ENCODE measurements at regions not wholly inside any gene's neighbourhood (a gene's known extent, or its start where the extent isn't known, plus 50 kb on each side); places are given as distances from the start of the nearest gene placed in this dataset.

- TF ChIP-seq POLR2A (IDR thresholded peaks at IDR 0.05), result no peak
- TF ChIP-seq, protein P1, sequence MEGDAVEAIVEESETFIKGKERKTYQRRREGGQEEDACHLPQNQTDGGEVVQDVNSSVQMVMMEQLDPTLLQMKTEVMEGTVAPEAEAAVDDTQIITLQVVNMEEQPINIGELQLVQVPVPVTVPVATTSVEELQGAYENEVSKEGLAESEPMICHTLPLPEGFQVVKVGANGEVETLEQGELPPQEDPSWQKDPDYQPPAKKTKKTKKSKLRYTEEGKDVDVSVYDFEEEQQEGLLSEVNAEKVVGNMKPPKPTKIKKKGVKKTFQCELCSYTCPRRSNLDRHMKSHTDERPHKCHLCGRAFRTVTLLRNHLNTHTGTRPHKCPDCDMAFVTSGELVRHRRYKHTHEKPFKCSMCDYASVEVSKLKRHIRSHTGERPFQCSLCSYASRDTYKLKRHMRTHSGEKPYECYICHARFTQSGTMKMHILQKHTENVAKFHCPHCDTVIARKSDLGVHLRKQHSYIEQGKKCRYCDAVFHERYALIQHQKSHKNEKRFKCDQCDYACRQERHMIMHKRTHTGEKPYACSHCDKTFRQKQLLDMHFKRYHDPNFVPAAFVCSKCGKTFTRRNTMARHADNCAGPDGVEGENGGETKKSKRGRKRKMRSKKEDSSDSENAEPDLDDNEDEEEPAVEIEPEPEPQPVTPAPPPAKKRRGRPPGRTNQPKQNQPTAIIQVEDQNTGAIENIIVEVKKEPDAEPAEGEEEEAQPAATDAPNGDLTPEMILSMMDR (IDR thresholded peaks at IDR 0.05), result no peak
Measured at GRCh38 chr2:128422571-128422970, 103.9 kb upstream of the HS6ST1 start.

Measured in ovary (tissue), 3 donors.